ENCODE measurements at regions not wholly inside any gene's neighbourhood (a gene's known extent, or its start where the extent isn't known, plus 50 kb on each side); places are given as distances from the start of the nearest gene placed in this dataset.

DNA sequence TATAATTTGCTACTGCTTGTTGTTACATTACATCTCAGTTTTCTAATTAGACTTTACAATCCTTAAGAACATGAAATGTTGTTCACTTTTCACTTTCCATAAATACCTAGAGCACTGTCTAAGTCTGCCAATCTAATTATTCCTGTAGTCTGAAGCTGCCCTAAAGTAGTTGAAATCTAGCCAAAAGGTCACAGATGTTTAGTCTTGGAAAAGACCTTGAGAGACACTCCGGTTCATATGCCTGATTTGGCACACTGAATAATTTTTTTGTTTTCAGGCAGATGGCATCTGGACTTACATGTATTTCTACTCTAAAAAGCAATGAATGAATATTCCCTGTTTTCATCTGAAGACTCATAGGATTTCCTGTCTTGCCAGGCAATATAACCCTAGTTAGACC is 359.1 kb downstream of the ANKRD7 start:
- Histone ChIP-seq H3K9ac (ENCODE audit: low read depth in 1 of 2, low read length in 2 of 2) (no peak overlapping the region), H3K9me3 (ENCODE audit: control insufficient read depth in 4 of 4, low read length in 3 of 4) (no peaks in the 10 kb centered on the region), H3K36me3 (ENCODE audit: control insufficient read depth in 4 of 4, insufficient read depth in 3 of 4, low read depth in 1 of 4, low read length in 3 of 4) (no peaks in the 10 kb centered on the region), H3K27ac (ENCODE audit: low read depth in 1 of 2, low read length in 2 of 2) (no peak overlapping the region), H3K4me1 (ENCODE audit: control insufficient read depth in 4 of 4, insufficient read depth in 4 of 4, low read length in 3 of 4) (no peaks in the 10 kb centered on the region), H3K27me3 (ENCODE audit: control insufficient read depth in 4 of 4, insufficient read depth in 4 of 4, low read length in 3 of 4) (no peaks in the 10 kb centered on the region), H3K4me3 (ENCODE audit: low read depth in 1 of 3, low read length in 3 of 3) (no peak overlapping the region)
- TF ChIP-seq, protein P1, sequence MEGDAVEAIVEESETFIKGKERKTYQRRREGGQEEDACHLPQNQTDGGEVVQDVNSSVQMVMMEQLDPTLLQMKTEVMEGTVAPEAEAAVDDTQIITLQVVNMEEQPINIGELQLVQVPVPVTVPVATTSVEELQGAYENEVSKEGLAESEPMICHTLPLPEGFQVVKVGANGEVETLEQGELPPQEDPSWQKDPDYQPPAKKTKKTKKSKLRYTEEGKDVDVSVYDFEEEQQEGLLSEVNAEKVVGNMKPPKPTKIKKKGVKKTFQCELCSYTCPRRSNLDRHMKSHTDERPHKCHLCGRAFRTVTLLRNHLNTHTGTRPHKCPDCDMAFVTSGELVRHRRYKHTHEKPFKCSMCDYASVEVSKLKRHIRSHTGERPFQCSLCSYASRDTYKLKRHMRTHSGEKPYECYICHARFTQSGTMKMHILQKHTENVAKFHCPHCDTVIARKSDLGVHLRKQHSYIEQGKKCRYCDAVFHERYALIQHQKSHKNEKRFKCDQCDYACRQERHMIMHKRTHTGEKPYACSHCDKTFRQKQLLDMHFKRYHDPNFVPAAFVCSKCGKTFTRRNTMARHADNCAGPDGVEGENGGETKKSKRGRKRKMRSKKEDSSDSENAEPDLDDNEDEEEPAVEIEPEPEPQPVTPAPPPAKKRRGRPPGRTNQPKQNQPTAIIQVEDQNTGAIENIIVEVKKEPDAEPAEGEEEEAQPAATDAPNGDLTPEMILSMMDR (IDR thresholded peaks at IDR 0.05; ENCODE audit: low read depth, low read length, missing input control) = no peak
- no peak for TF ChIP-seq RAD21 (IDR thresholded peaks at IDR 0.05)
- TF ChIP-seq NR2F2 (IDR thresholded peaks at IDR 0.05) = no peak
- TF ChIP-seq HNF4G (IDR thresholded peaks at IDR 0.05) = no peak
- TF ChIP-seq FOXA2 (IDR thresholded peaks at IDR 0.05) = no peak
- TF ChIP-seq TAF1 (conservative IDR thresholded peaks at IDR 0.05) = no peak
- TF ChIP-seq YY1 (IDR thresholded peaks at IDR 0.05) = no peak
- no peak for TF ChIP-seq HNF4A (conservative IDR thresholded peaks at IDR 0.05)
- TF ChIP-seq JUND (IDR thresholded peaks at IDR 0.05) = no peak
- TF ChIP-seq, protein P2, sequence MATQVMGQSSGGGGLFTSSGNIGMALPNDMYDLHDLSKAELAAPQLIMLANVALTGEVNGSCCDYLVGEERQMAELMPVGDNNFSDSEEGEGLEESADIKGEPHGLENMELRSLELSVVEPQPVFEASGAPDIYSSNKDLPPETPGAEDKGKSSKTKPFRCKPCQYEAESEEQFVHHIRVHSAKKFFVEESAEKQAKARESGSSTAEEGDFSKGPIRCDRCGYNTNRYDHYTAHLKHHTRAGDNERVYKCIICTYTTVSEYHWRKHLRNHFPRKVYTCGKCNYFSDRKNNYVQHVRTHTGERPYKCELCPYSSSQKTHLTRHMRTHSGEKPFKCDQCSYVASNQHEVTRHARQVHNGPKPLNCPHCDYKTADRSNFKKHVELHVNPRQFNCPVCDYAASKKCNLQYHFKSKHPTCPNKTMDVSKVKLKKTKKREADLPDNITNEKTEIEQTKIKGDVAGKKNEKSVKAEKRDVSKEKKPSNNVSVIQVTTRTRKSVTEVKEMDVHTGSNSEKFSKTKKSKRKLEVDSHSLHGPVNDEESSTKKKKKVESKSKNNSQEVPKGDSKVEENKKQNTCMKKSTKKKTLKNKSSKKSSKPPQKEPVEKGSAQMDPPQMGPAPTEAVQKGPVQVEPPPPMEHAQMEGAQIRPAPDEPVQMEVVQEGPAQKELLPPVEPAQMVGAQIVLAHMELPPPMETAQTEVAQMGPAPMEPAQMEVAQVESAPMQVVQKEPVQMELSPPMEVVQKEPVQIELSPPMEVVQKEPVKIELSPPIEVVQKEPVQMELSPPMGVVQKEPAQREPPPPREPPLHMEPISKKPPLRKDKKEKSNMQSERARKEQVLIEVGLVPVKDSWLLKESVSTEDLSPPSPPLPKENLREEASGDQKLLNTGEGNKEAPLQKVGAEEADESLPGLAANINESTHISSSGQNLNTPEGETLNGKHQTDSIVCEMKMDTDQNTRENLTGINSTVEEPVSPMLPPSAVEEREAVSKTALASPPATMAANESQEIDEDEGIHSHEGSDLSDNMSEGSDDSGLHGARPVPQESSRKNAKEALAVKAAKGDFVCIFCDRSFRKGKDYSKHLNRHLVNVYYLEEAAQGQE (IDR thresholded peaks at IDR 0.05) = no peak
- no peak for TF ChIP-seq SP1 (IDR thresholded peaks at IDR 0.05)
- TF ChIP-seq EGR1 (IDR thresholded peaks at IDR 0.05; ENCODE audit: low read depth in 2 of 2) = no peak
- TF ChIP-seq GABPA (IDR thresholded peaks at IDR 0.05 in 1 of 2, conservative IDR thresholded peaks at IDR 0.05 in 1 of 2) = no peak
- TF ChIP-seq RXRA (IDR thresholded peaks at IDR 0.05) = no peak
- WGBS = 71% methylated on average over 1 of the region's 1 CpG
- DNase-seq (ENCODE audit: low spot score) = no peak

DNA sequence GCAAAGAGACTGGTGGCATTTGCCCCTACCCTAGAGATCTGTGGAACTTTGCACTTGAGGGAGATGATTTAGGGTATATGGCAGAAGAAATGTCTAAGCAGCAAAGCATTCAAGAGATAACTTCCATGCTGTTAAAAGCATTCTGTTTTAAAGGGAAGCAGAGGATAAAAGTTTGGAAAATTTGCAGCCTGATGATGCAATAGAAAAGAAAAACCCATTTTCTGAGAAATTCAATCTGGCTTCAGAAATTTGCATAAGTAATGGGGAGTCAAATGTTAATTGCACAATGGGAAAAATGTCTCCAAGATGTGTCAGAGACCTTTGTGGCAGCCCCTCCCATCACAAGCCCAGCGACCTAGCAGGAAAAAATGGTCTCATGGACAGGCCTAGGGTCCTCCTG is 361.7 kb downstream of the ANKRD7 start:
- no peak overlapping the region for H3K27ac ChIP-seq (ENCODE audit: low read depth in 1 of 2, low read length in 2 of 2)
- DNase-seq (ENCODE audit: low spot score) = no peak
- no peaks in the 10 kb centered on the region for H3K9me3 ChIP-seq (ENCODE audit: control insufficient read depth in 4 of 4, low read length in 3 of 4)
- 63% methylated on average over 1 of the region's 1 CpG for WGBS
- no peaks in the 10 kb centered on the region for H3K36me3 ChIP-seq (ENCODE audit: control insufficient read depth in 4 of 4, insufficient read depth in 3 of 4, low read depth in 1 of 4, low read length in 3 of 4)
- no peak for TF ChIP-seq RXRA (IDR thresholded peaks at IDR 0.05)
- no peak overlapping the region for H3K9ac ChIP-seq (ENCODE audit: low read depth in 1 of 2, low read length in 2 of 2)
- no peaks in the 10 kb centered on the region for H3K27me3 ChIP-seq (ENCODE audit: control insufficient read depth in 4 of 4, insufficient read depth in 4 of 4, low read length in 3 of 4)
- no peaks in the 10 kb centered on the region for H3K4me1 ChIP-seq (ENCODE audit: control insufficient read depth in 4 of 4, insufficient read depth in 4 of 4, low read length in 3 of 4)
- no peak overlapping the region for H3K4me3 ChIP-seq (ENCODE audit: low read depth in 1 of 3, low read length in 3 of 3)

DNA sequence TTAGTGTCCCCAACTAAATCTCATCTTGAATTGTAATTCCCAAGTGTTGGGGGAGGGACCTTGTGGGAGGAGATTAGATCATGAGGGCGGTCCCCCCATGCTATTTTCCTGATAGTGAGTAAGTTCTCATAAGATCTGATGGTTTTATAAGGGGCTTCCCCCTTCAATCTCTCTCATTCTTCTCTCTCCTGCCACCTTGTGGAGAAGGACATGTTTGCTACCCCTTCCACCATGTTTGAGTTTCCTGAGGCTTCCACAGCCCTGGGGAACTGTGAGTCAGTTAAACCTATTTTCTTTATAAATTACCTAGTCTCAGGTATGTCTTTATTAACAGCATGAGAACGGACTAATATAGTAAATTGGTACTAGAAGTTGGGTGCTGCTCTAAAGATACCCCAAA is 365.6 kb downstream of the ANKRD7 start:
- H3K9ac ChIP-seq (ENCODE audit: low read depth in 1 of 2, low read length in 2 of 2) = no peak overlapping the region
- 52% methylated on average over 2 of the region's 2 CpGs for WGBS
- no peak for TF ChIP-seq EGR1 (IDR thresholded peaks at IDR 0.05; ENCODE audit: low read depth in 2 of 2)
- TF ChIP-seq RXRA (IDR thresholded peaks at IDR 0.05) = no peak
- TF ChIP-seq HNF4A (conservative IDR thresholded peaks at IDR 0.05) = no peak
- TF ChIP-seq JUND (IDR thresholded peaks at IDR 0.05) = no peak
- TF ChIP-seq, protein P3, sequence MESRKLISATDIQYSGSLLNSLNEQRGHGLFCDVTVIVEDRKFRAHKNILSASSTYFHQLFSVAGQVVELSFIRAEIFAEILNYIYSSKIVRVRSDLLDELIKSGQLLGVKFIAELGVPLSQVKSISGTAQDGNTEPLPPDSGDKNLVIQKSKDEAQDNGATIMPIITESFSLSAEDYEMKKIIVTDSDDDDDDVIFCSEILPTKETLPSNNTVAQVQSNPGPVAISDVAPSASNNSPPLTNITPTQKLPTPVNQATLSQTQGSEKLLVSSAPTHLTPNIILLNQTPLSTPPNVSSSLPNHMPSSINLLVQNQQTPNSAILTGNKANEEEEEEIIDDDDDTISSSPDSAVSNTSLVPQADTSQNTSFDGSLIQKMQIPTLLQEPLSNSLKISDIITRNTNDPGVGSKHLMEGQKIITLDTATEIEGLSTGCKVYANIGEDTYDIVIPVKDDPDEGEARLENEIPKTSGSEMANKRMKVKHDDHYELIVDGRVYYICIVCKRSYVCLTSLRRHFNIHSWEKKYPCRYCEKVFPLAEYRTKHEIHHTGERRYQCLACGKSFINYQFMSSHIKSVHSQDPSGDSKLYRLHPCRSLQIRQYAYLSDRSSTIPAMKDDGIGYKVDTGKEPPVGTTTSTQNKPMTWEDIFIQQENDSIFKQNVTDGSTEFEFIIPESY (IDR thresholded peaks at IDR 0.05) = no peak
- TF ChIP-seq, protein P2 (IDR thresholded peaks at IDR 0.05) = no peak
- TF ChIP-seq, protein P4, sequence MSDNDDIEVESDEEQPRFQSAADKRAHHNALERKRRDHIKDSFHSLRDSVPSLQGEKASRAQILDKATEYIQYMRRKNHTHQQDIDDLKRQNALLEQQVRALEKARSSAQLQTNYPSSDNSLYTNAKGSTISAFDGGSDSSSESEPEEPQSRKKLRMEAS (IDR thresholded peaks at IDR 0.05) = no peak
- no peak for TF ChIP-seq TAF1 (conservative IDR thresholded peaks at IDR 0.05)
- TF ChIP-seq HNF4G (IDR thresholded peaks at IDR 0.05) = no peak
- TF ChIP-seq FOXA2 (IDR thresholded peaks at IDR 0.05) = no peak
- no peak for TF ChIP-seq YY1 (IDR thresholded peaks at IDR 0.05)
- TF ChIP-seq, protein P5, sequence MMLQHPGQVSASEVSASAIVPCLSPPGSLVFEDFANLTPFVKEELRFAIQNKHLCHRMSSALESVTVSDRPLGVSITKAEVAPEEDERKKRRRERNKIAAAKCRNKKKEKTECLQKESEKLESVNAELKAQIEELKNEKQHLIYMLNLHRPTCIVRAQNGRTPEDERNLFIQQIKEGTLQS (IDR thresholded peaks at IDR 0.05) = no peak
- TF ChIP-seq GABPA (IDR thresholded peaks at IDR 0.05 in 1 of 2, conservative IDR thresholded peaks at IDR 0.05 in 1 of 2) = no peak

More for the DNA sequence above, 365.6 kb downstream of the ANKRD7 start:
- H3K36me3 ChIP-seq (ENCODE audit: control insufficient read depth in 4 of 4, insufficient read depth in 3 of 4, low read depth in 1 of 4, low read length in 3 of 4) = no peaks in the 10 kb centered on the region
- H3K4me3 ChIP-seq (ENCODE audit: low read depth in 1 of 3, low read length in 3 of 3) = no peak overlapping the region
- no peaks in the 10 kb centered on the region for H3K27me3 ChIP-seq (ENCODE audit: control insufficient read depth in 4 of 4, insufficient read depth in 4 of 4, low read length in 3 of 4)
- no peaks in the 10 kb centered on the region for H3K4me1 ChIP-seq (ENCODE audit: control insufficient read depth in 4 of 4, insufficient read depth in 4 of 4, low read length in 3 of 4)
- DNase-seq (ENCODE audit: low spot score) = no peak
- no peak overlapping the region for H3K27ac ChIP-seq (ENCODE audit: low read depth in 1 of 2, low read length in 2 of 2)
- no peaks in the 10 kb centered on the region for H3K9me3 ChIP-seq (ENCODE audit: control insufficient read depth in 4 of 4, low read length in 3 of 4)

All from liver (tissue), 8 donors.